ENCODE measurements at regions not wholly inside any gene's neighbourhood (a gene's known extent, or its start where the extent isn't known, plus 50 kb on each side); places are given as distances from the start of the nearest gene placed in this dataset.

GRCh38 chr21:24852610-24853195 lies 754.6 kb downstream of the MRPL39 start:
- TF ChIP-seq EZH2phosphoT487 (IDR thresholded peaks at IDR 0.05; ENCODE audit: low read depth) (no peak), CTCF (IDR thresholded peaks at IDR 0.05; ENCODE audit: low read depth, low read length) (no peak)

Measured in OCI-LY3 (cell line).